ENCODE measurements at regions not wholly inside any gene's neighbourhood (a gene's known extent, or its start where the extent isn't known, plus 50 kb on each side); places are given as distances from the start of the nearest gene placed in this dataset.

DNA sequence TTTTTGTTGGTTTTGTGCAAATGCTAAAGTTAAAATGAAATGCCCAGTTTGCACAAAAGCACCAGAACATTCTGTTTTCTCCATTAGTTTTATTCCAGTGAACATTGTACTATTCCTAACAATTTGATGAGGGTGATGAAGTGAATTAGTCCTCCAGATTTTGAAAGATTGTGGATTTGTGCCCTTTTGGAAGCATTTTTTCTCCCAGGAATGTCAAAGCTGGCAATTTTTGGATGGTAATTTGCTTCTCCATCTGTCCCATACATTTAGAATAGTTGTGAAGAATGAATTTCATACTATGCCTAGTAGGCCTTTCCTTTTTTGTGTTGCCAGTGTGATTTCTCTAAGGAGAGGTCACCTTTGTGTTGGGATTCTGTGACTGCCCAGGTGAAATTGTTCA, 797.2 kb downstream of the BCKDHB start:
- TF ChIP-seq, protein P1, sequence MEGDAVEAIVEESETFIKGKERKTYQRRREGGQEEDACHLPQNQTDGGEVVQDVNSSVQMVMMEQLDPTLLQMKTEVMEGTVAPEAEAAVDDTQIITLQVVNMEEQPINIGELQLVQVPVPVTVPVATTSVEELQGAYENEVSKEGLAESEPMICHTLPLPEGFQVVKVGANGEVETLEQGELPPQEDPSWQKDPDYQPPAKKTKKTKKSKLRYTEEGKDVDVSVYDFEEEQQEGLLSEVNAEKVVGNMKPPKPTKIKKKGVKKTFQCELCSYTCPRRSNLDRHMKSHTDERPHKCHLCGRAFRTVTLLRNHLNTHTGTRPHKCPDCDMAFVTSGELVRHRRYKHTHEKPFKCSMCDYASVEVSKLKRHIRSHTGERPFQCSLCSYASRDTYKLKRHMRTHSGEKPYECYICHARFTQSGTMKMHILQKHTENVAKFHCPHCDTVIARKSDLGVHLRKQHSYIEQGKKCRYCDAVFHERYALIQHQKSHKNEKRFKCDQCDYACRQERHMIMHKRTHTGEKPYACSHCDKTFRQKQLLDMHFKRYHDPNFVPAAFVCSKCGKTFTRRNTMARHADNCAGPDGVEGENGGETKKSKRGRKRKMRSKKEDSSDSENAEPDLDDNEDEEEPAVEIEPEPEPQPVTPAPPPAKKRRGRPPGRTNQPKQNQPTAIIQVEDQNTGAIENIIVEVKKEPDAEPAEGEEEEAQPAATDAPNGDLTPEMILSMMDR (IDR thresholded peaks at IDR 0.05; ENCODE audit: low read depth, low read length, poor library complexity, severe bottlenecking), result no peak
- no peak for TF ChIP-seq EZH2phosphoT487 (IDR thresholded peaks at IDR 0.05; ENCODE audit: borderline replicate concordance, low read length)

All from DOHH2 (cell line).